OCI-LY3 (cell line): ENCODE measurements at regions not wholly inside any gene's neighbourhood (a gene's known extent, or its start where the extent isn't known, plus 50 kb on each side); places are given as distances from the start of the nearest gene placed in this dataset.
"Not testable (repeated sequence)": the region's sequence is repeated elsewhere in the genome, so short reads cannot be mapped to it uniquely, and the experiment has no call there.

Experiments
- EZH2phosphoT487 ChIP-seq: fragments of 200-600 bp; shearing (Covaris generic); IDR thresholded peaks from 2 replicates; pipeline ENCODE4 v1.6.1; 2018; ENCODE audit warnings: antibody characterized with exemption, mixed run types, low read depth
- TF ChIP-seq, protein P1 (sequence below): fragments of 200-600, 300-600 bp; sonication (generic); IDR thresholded peaks from 2 replicates; pipeline ENCODE4 v1.5.1; 2014; ENCODE audit warnings: antibody characterized with exemption, low read length, low read depth

DNA sequence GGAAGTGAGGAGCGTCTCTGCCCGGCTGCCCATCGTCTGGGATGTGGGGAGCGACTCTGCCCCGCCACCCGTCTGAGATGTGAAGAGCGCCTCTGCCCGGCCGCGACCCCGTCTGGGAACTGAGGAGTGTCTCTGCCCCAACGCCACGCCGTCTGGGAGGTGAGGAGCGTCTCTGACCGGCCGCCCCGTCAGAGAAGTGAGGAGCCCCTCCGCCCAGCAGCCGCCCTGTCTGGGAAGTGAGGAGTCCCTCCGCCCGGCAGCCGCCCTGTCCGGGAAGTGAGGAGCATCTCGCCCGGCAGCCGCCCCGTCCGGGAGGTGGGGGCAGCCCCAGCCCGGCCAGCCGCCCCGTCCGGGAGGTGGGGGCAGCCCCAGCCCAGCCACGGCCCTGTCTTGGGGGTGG is 60.9 kb downstream of the ANXA2R start:
- TF ChIP-seq, protein P1, sequence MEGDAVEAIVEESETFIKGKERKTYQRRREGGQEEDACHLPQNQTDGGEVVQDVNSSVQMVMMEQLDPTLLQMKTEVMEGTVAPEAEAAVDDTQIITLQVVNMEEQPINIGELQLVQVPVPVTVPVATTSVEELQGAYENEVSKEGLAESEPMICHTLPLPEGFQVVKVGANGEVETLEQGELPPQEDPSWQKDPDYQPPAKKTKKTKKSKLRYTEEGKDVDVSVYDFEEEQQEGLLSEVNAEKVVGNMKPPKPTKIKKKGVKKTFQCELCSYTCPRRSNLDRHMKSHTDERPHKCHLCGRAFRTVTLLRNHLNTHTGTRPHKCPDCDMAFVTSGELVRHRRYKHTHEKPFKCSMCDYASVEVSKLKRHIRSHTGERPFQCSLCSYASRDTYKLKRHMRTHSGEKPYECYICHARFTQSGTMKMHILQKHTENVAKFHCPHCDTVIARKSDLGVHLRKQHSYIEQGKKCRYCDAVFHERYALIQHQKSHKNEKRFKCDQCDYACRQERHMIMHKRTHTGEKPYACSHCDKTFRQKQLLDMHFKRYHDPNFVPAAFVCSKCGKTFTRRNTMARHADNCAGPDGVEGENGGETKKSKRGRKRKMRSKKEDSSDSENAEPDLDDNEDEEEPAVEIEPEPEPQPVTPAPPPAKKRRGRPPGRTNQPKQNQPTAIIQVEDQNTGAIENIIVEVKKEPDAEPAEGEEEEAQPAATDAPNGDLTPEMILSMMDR, result not testable (repeated sequence)
- not testable (repeated sequence) for TF ChIP-seq EZH2phosphoT487
